ENCODE measurements at regions not wholly inside any gene's neighbourhood (a gene's known extent, or its start where the extent isn't known, plus 50 kb on each side); places are given as distances from the start of the nearest gene placed in this dataset.

- TF ChIP-seq CTCF (IDR thresholded peaks at IDR 0.05) (no peak), POLR2A (IDR thresholded peaks at IDR 0.05) (no peak), POLR2AphosphoS5 (IDR thresholded peaks at IDR 0.05) (peak in 3 of 4 donors; percentile 59 to 70 (median 64)), EP300 (IDR thresholded peaks at IDR 0.05) (peak in 1 of 4 donors; percentile 6)
Observed at GRCh38 chr6:6915813-6916547, 191.8 kb upstream of the RREB1 start.
